LNCaP clone FGC (cell line): ENCODE measurements at regions not wholly inside any gene's neighbourhood (a gene's known extent, or its start where the extent isn't known, plus 50 kb on each side); places are given as distances from the start of the nearest gene placed in this dataset.

Experiments
- DNase-seq: peaks from one replicate; pipeline ENCODE4 v3.0.0-alpha.2; 2011; ENCODE audit warnings: low read depth
- H3K4me3 ChIP-seq: 2 replicates; pipeline ENCODE4 v1.5.1; 2011; ENCODE audit warnings: mild to moderate bottlenecking, low read depth, low read length, control low read depth
- CTCF ChIP-seq: IDR thresholded peaks from 2 replicates; pipeline ENCODE4 v1.5.1; 2012; ENCODE audit warnings: mild to moderate bottlenecking; ENCODE audit not compliant: control insufficient read depth, insufficient read depth; ENCODE audit errors: extremely low read depth

- no peak for DNase-seq
- H3K4me3 ChIP-seq, result no peak overlapping the region
- no peak for TF ChIP-seq CTCF
Measured at GRCh38 chr7:24025094-24025493, 258.9 kb upstream of the NPY start.

DNA sequence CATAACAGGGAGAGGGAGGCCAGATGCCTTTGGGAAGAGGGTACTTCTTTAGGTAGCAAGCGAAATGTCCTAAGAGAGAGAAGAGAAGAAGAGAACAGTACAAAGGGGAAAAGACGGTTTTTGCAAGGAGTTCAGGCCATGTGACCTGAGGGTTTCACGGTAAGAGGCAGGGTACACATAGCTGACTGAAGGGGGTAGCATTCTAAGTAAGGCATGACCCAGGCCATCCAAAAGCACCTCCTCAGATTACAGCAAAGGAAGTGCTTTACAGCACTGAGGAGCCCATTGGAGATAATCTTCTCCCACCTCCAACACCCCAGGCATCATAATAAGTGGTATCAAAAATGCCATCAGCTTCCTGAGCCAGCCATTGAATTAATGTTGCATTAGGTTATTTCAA, 258.2 kb upstream of the NPY start:
- no peak overlapping the region for H3K4me3 ChIP-seq
- TF ChIP-seq CTCF, result no peak
- DNase-seq, result no peak

- TF ChIP-seq CTCF, result no peak
- no peak for DNase-seq
- H3K4me3 ChIP-seq, result no peak overlapping the region
Measured at GRCh38 chr7:24026351-24026750, 257.6 kb upstream of the NPY start.

DNA sequence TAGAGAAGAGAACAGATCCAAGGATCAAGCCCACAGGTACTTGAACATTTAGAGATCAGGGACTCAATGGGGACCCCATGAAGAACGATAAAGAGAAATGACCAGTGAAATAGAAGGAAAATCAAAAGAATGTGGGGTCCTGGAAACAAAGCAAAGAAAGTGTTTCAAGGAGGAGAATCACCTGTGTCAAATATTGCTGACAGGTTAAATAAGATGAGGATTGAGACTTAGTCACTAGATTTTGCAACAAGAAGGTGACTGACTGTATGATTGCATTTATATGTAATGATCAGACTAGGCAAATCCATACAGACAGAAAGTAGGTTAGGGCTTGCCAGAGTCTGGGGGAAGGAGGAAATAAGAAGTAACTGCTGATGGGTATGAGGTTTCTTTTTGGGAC, 254.9 kb upstream of the NPY start:
- DNase-seq, result no peak
- no peak overlapping the region for H3K4me3 ChIP-seq
- TF ChIP-seq CTCF, result no peak

- no peak for DNase-seq
- H3K4me3 ChIP-seq, result no peak overlapping the region
- TF ChIP-seq CTCF, result no peak
Measured at GRCh38 chr7:24034251-24034650, 249.7 kb upstream of the NPY start.

GRCh38 chr7:24035366-24036032, 248.5 kb upstream of the NPY start:
- no peak for DNase-seq
- no peak for TF ChIP-seq CTCF
- no peak overlapping the region for H3K4me3 ChIP-seq

GRCh38 chr7:24036033-24036412, 248.0 kb upstream of the NPY start:
- TF ChIP-seq CTCF, result no peak
- no peak overlapping the region for H3K4me3 ChIP-seq
- DNase-seq, result no peak
